ENCODE measurements at regions not wholly inside any gene's neighbourhood (a gene's known extent, or its start where the extent isn't known, plus 50 kb on each side); places are given as distances from the start of the nearest gene placed in this dataset.

DNA sequence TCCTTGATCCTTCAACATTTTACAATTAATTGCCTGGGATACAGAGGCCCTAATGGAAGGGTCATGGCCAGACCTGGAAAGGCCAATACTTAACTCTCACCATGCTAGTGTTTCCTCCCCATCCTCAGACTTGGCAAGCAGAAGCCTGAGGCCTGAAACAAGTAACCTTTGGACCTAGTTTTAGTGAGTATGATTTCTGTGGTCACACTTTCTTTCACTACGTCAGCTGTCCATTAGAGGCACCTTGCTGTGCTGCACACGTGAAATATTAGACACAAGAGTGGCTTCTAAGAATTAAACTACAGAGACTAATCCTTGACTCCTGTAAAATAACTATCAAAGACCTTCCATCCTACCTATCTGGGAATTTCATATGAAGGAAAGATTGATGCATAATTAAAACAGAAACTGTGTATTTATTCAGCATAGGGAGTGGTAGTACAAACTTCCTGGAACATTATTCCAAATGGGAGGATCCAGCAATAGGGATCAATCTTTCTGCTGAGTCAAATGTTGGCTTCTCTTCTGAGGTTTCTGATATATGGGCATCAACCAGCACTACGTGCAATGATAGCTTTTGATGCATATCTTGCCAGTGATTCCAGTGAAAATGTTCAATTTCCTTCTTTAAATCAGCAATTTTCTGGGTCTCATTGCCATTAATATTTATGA lies 249.7 kb downstream of the IKZF2 start:
- DNase-seq (ENCODE audit: extremely low read depth, insufficient read length), result no peak
- TF ChIP-seq, protein P1, sequence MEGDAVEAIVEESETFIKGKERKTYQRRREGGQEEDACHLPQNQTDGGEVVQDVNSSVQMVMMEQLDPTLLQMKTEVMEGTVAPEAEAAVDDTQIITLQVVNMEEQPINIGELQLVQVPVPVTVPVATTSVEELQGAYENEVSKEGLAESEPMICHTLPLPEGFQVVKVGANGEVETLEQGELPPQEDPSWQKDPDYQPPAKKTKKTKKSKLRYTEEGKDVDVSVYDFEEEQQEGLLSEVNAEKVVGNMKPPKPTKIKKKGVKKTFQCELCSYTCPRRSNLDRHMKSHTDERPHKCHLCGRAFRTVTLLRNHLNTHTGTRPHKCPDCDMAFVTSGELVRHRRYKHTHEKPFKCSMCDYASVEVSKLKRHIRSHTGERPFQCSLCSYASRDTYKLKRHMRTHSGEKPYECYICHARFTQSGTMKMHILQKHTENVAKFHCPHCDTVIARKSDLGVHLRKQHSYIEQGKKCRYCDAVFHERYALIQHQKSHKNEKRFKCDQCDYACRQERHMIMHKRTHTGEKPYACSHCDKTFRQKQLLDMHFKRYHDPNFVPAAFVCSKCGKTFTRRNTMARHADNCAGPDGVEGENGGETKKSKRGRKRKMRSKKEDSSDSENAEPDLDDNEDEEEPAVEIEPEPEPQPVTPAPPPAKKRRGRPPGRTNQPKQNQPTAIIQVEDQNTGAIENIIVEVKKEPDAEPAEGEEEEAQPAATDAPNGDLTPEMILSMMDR (IDR thresholded peaks at IDR 0.05; ENCODE audit: insufficient read depth, low read length, poor library complexity, severe bottlenecking), result no peak
- H3K36me3 ChIP-seq (ENCODE audit: control insufficient read depth, insufficient read depth, low read length), result no peaks in the 10 kb centered on the region
- no peak overlapping the region for H3K4me3 ChIP-seq (replicated peaks; ENCODE audit: low read depth, low read length)
- no peaks in the 10 kb centered on the region for H3K27me3 ChIP-seq (replicated peaks; ENCODE audit: control insufficient read depth, insufficient read depth, low read length)

DNA sequence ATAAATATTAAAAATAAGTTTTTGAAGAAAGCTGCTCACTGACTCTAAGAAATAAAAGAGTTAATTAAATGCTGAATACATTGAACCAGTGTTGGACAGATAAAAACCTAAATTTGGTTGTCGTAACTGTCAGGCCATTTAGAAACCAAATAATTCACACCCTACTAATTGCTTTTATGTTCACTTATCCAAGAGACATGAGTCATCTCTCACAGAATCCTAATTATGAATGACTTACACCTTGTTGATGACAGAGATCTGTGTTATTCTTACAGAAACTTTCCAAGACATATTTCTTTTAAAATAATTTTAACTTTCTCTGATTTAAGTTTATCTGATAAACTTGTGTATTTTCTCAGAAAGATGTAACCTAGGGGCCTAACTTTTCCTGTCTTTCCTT lies 250.7 kb downstream of the IKZF2 start:
- Histone ChIP-seq H3K36me3 (ENCODE audit: control insufficient read depth, insufficient read depth, low read length) (no peaks in the 10 kb centered on the region), H3K27me3 (replicated peaks; ENCODE audit: control insufficient read depth, insufficient read depth, low read length) (no peaks in the 10 kb centered on the region), H3K4me3 (replicated peaks; ENCODE audit: low read depth, low read length) (no peak overlapping the region)
- DNase-seq (ENCODE audit: extremely low read depth, insufficient read length), result no peak
- TF ChIP-seq, protein P1 (IDR thresholded peaks at IDR 0.05; ENCODE audit: insufficient read depth, low read length, poor library complexity, severe bottlenecking), result no peak

- Histone ChIP-seq H3K36me3 (ENCODE audit: control insufficient read depth, insufficient read depth, low read length) (no peaks in the 10 kb centered on the region), H3K4me3 (replicated peaks; ENCODE audit: low read depth, low read length) (no peak overlapping the region), H3K27me3 (replicated peaks; ENCODE audit: control insufficient read depth, insufficient read depth, low read length) (no peaks in the 10 kb centered on the region)
- TF ChIP-seq, protein P1 (IDR thresholded peaks at IDR 0.05; ENCODE audit: insufficient read depth, low read length, poor library complexity, severe bottlenecking), result no peak
- DNase-seq (ENCODE audit: extremely low read depth, insufficient read length), result no peak
Observed at GRCh38 chr2:212898011-212898410, 253.4 kb downstream of the IKZF2 start.

DNA sequence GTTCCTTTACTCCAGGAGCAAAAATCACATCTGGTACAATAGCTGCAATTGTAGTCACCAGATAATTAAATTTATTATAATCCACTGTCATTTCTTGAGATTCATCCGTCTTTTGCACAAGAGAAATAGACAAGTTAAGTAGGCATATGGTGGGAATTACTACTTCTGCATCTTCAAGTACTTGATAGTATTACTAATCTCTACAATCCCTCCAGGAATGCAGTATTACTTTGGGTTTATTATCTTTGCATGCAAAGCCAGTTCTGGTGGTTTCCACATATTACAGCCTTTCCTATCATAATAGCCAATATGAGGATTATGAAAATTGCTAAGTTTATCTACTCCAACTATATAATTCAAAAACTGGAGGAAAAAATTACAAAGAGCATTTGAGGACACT lies 254.1 kb downstream of the IKZF2 start:
- H3K36me3 ChIP-seq (ENCODE audit: control insufficient read depth, insufficient read depth, low read length), result no peaks in the 10 kb centered on the region
- H3K4me3 ChIP-seq (replicated peaks; ENCODE audit: low read depth, low read length), result no peak overlapping the region
- no peaks in the 10 kb centered on the region for H3K27me3 ChIP-seq (replicated peaks; ENCODE audit: control insufficient read depth, insufficient read depth, low read length)
- no peak for DNase-seq (ENCODE audit: extremely low read depth, insufficient read length)
- TF ChIP-seq, protein P1 (IDR thresholded peaks at IDR 0.05; ENCODE audit: insufficient read depth, low read length, poor library complexity, severe bottlenecking), result no peak

- H3K4me3 ChIP-seq (replicated peaks; ENCODE audit: low read depth, low read length), result no peak overlapping the region
- no peaks in the 10 kb centered on the region for H3K27me3 ChIP-seq (replicated peaks; ENCODE audit: control insufficient read depth, insufficient read depth, low read length)
- TF ChIP-seq, protein P1 (IDR thresholded peaks at IDR 0.05; ENCODE audit: insufficient read depth, low read length, poor library complexity, severe bottlenecking), result no peak
Observed at GRCh38 chr2:212894026-212894425, 257.4 kb downstream of the IKZF2 start.

DNA sequence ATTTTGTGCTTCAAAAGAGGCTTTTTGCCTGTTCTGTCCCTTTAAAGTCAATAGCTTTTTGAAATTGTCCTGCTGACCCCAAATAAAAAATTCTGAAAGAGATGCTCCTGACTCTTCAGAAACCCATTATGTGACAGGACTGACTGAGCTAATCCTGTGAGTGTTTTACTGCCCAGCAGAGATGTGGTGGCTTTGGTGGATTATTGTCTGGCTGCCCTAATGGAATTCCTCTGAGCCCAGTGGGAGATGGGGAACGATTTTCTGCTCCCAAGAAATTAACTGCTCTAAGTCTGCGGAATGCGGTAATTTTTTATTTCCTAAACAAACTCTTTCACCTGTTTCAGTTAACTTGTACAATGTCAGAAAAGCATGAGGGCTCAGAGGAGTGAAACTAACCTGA lies 258.2 kb downstream of the IKZF2 start:
- Histone ChIP-seq H3K27me3 (replicated peaks; ENCODE audit: control insufficient read depth, insufficient read depth, low read length) (no peaks in the 10 kb centered on the region), H3K36me3 (ENCODE audit: control insufficient read depth, insufficient read depth, low read length) (no peaks in the 10 kb centered on the region), H3K4me3 (replicated peaks; ENCODE audit: low read depth, low read length) (no peak overlapping the region)
- DNase-seq (ENCODE audit: extremely low read depth, insufficient read length), result no peak
- TF ChIP-seq, protein P1 (IDR thresholded peaks at IDR 0.05; ENCODE audit: insufficient read depth, low read length, poor library complexity, severe bottlenecking), result no peak

More at GRCh38 chr2:212894026-212894425, 257.4 kb downstream of the IKZF2 start:
- DNase-seq (ENCODE audit: extremely low read depth, insufficient read length), result no peak
- no peaks in the 10 kb centered on the region for H3K36me3 ChIP-seq (ENCODE audit: control insufficient read depth, insufficient read depth, low read length)
